HG03378 (cell line): ENCODE measurements at regions not wholly inside any gene's neighbourhood (a gene's known extent, or its start where the extent isn't known, plus 50 kb on each side); places are given as distances from the start of the nearest gene placed in this dataset.

Source experiments
- ATAC-seq: cut with Tn5 transposase; IDR thresholded peaks from one replicate; pipeline ENCODE4 v1.9.1; 2021; ENCODE audit warnings: mild to moderate bottlenecking, moderate library complexity; ENCODE audit not compliant: unreplicated experiment

GRCh38 chr5:31100047-31100575 lies 93.4 kb upstream of the CDH6 start:
- no peak for ATAC-seq

- no peak for ATAC-seq
Measured at GRCh38 chr5:31098811-31099210, 94.7 kb upstream of the CDH6 start.

DNA sequence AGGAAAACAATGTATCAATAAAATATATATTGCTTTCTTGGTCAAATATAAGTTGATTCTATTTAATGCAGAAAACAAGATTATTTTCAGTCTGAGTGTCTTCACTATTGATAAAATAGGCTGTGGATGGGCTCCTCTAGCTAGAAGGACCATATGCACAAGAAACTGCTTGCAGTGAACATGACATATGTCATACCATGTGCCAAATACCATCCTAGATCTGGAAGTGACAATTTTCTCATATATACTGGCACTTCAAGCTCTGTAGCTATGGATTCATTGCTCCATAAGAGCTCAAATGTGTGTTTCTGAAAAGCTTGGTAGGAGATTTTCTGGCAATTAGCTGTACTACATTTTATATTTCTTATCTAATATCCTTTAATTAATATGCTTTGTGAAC lies 95.6 kb upstream of the CDH6 start:
- ATAC-seq = no peak

GRCh38 chr5:31096238-31096865 lies 97.1 kb upstream of the CDH6 start:
- no peak for ATAC-seq

- ATAC-seq = no peak
Measured at GRCh38 chr5:31095796-31096195, 97.7 kb upstream of the CDH6 start.

- ATAC-seq = no peak
Measured at GRCh38 chr5:31091501-31091900, 102.0 kb upstream of the CDH6 start.

DNA sequence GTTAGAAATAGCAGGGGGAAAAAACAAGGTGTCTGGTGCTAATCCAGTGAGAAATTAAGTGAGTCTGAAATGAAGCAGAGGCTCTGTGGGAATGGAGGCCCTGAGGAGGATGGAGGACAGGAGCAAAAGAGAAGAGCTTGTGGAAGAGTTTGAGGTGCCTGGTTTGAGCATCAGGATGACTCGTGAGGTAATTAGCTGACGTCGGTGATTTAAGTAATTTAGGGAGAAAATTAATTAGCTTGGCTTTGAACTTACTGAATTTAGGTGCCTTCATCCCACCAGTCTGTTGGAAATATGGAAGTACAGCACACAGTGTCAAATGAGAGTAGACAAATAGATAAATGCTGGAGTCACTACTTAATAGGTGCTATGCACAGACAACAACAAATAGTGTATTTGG lies 103.0 kb upstream of the CDH6 start:
- ATAC-seq = no peak

DNA sequence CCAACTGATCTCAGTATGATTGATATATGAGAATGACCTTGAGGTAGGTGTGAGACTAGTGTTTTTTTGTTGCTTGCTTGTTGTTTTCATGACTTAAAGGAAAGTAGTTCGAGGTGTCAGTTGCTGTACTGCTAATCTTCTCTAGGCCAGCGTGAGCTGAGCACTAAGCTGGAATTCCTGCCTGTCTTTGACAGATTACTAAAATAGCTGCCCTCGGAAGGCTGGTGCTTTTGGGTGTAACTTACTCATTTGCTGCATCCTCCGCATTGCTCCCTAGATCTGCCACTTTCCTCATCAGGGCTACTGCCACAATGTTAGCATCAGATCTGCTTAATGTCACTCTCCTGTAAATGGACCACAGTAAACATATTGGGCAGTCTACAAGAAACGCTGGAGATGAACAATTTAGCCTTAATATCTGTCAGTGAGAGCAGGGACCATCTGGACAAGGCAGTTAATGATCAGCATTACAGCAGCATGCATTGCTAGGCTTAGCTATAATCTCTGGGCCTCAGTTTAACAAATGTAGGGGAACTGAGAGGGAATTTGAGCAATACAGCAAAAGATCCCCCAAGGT lies 106.6 kb upstream of the CDH6 start:
- ATAC-seq = no peak

DNA sequence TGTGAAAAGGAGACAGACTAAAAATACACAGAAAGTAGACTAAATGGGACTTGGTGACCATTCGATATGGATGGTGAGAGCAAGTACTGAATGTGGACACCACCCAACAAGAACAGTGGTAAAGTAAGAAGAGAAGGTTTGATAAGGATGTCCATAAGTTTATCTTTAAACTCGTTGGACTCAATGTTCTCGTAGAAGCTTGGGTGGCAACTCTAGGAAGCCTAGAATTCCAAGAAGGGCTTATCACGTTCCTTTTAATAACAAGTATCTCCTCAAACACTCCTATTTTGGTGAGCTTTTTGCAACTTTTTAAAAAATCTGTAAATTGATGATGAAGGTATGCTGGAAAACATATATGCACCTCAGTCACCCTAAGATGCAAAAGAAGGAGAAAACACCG lies 108.6 kb upstream of the CDH6 start:
- ATAC-seq = no peak

DNA sequence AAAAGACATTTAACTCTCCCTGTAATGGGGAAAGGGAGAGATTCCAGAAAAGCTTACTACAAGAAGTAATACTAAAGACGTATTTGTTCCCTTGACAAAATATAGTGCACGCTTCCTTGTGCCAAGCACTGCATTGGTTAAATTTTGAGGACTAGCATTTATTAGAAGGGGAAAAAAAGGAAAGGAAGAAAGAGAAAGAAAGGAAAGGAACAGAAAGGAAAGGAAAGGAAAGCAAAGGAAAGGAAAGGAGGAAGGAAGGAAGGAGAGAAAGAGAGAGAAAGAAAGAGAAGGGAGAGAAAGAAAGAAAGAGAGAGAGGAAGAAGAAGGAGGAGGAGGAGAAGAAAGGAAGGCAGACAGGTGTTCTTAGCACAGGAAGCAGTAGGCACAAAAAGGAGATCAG lies 110.1 kb upstream of the CDH6 start:
- ATAC-seq = no peak

GRCh38 chr5:31079668-31080067 lies 113.8 kb upstream of the CDH6 start:
- ATAC-seq = no peak

DNA sequence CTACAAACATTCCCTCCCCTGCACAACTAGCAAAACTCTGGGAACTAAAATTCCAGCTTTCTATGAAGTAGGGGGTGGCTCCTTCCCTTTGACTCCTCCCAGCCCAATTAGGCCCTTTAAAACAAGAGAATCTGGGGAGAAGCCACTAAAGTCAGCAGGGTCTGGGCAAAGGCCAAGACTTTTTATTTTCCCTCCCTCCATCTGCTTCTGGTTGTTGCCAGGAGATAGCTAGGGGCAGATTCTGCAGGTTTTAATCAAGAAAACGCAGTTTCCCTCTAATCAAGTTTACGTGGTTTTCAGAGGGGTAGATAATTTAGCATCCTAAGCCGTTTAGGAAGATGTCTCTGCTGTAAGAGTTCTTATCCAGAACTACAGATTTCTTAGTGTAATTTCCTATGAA lies 114.5 kb upstream of the CDH6 start:
- no peak for ATAC-seq

GRCh38 chr5:31075981-31076380 lies 117.5 kb upstream of the CDH6 start:
- ATAC-seq = no peak

GRCh38 chr5:31068287-31068686 lies 125.2 kb upstream of the CDH6 start:
- no peak for ATAC-seq

DNA sequence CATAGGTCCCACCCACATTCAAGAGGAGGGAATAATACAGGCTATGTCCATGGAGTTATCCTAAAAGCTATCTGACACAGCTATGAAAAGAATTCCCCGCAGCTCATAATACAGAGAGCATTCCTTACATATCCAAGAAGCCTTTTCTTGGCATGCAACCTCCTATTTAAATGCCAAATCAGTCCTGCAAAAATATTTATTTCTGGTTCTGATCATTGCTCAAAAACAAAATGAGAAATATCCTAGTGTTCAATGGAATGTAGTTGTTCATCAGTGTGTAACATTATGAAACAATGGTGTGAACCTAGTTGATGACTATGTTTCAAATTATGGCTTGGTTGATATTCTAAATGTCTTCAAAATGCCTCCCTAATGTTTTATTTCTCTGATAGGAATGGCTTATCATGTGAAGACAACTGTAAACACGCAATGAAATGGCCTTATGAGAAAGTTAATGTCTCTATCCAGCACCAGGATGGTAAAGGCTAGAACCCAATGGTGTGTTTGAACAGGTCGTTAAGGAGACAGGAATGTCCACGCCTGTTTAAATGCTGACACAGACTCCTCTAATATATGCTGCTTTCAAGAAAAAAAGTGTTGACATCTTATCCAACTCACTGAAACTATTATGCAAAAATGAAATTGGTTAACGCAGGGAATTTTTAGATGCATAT lies 126.7 kb upstream of the CDH6 start:
- ATAC-seq = no peak

GRCh38 chr5:31064215-31064614 lies 129.3 kb upstream of the CDH6 start:
- no peak for ATAC-seq

DNA sequence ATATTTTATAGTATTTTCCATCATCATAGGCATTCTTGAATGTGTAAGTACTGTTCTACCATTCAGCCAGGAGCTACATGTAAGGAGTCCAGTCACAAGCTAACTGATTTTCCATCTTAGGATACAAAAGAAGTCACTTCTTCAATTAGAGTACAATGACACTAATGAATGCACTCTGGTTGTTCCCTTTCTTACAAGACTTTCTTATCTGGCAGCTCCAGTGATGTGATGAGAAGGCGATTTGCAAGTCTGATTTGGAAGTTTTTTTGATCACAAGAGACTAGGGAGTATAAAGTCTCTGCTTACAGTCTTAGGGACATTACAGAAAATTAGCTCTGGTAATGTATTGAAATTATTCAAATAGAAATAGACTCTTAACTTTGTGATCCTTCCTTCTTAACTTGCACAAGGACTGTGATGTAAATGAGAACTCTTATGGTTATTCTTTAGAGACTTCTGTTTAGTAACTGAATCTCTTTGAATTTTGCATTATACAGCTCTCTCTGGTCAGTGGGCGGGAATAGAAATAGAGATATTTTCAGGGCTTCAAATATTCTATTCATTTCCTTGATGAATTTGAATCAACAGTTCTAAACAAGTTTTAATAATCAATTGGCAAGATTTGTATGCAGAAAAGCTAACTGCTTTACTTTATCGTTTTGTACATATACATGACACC lies 130.4 kb upstream of the CDH6 start:
- no peak for ATAC-seq

DNA sequence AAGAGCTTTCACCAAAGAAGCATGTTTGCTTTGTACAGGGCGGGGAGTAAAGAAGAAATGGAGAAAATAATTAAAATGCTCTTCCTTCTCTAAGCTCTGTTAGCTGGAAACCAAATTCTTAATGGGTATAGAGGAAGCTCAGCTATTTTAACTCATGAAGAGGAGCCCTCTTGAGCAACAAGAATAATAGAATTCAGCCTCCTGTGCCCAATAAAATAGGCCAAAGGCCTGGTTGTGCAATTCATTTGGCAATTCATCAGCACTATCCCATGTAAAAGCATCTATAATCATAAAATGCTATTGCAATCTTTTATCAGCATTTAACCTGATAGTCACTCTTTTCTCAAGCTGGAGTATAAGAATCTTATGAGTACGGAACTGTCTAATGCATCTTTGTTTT lies 133.6 kb upstream of the CDH6 start:
- ATAC-seq = no peak

DNA sequence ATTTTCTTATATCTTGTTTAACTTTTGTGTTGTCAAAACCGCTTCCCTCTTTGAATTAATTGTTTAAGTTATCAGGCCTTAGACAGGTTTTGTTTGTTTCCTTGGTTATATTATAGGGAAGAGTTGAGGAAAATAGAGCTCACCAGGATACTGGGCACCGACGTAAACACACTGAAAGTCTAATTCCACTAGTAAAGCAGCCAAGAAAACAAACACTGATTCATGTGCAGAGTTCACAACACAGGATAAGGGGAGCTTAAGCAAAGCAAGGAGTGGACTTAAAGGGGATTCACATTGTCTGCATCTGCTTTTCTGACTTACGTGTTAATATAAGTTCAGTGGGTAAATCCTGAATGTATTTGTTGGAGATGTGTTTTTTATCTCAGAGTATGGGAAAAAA lies 139.0 kb upstream of the CDH6 start:
- ATAC-seq = no peak

DNA sequence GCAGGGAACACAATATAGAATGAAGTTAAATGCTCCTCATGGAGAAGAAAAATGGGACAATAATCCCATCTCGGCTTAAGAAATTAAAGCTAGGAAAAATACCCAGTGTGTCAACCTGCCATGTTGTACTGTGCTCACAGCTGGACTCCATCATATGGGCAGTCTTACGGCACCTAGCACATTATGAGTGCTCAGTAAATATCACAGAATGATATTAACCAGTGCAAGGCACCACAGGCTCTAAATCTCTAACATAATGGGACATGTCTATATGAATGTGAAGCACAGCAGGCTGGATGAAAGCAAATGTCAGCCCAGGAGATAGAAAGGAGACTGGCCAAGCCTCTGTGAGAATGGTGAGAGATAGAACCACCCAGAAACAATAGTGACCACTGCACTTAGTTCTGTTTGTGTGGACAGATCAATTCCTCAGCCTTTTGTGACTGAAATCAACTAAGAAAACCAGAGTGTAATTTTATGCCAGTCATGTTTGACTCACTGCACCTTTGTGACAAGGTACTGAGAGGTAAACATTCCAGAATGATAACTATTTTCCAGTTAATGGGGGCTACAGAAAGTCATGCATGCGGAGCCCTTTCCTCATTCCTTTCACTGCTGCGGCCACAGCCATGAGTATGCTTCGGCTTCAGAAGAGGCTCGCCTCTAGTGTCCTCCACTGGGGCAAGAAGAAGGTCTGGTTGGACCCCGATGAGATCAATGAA lies 140.4 kb upstream of the CDH6 start:
- no peak for ATAC-seq

GRCh38 chr5:31051316-31051715 lies 142.2 kb upstream of the CDH6 start:
- no peak for ATAC-seq
